ENCODE measurements at regions not wholly inside any gene's neighbourhood (a gene's known extent, or its start where the extent isn't known, plus 50 kb on each side); places are given as distances from the start of the nearest gene placed in this dataset.

- TF ChIP-seq CTCF (IDR thresholded peaks at IDR 0.05) = no peak
- TF ChIP-seq POLR2AphosphoS5 (IDR thresholded peaks at IDR 0.05) = no peak
- no peak for TF ChIP-seq POLR2A (IDR thresholded peaks at IDR 0.05)
These were observed 57.3 kb upstream of the TRIM2 start for GRCh38 chr4:153146961-153147360.
